Keratinocyte (primary cell): ENCODE measurements at regions not wholly inside any gene's neighbourhood (a gene's known extent, or its start where the extent isn't known, plus 50 kb on each side); places are given as distances from the start of the nearest gene placed in this dataset.
A peak's percentile ranks its signal among the peaks of the same experiment; 100 is the strongest.

ENCODE experiments used
- DNase-seq: peaks from one replicate; pipeline ENCODE4 v3.0.0-alpha.2; 2011; ENCODE audit warnings: low read depth, missing footprints, low spot score
- FAIRE-seq: peaks from 2 replicates; lab custom pipeline; 2011; peaks lifted over from hg19 to GRCh38; lab: Jason Lieb, UNC
- H2AFZ ChIP-seq: 2 replicates; pipeline ENCODE4 v1.6.0; 2012; ENCODE audit warnings: low read length, control low read depth, inconsistent platforms; ENCODE audit not compliant: control insufficient read depth
- H3K27ac ChIP-seq: 2 replicates; pipeline ENCODE4 v1.5.1; 2011; ENCODE audit warnings: low read length; ENCODE audit not compliant: control insufficient read depth, insufficient read depth
- H3K27me3 ChIP-seq: 3 replicates; pipeline ENCODE4 v1.6.0; 2011; ENCODE audit warnings: low read length; ENCODE audit not compliant: control insufficient read depth, insufficient read depth; ENCODE audit errors: extremely low read depth
- H3K36me3 ChIP-seq, 2 experiments: 2 replicates in 1 of 2; 3 replicates in 1 of 2; pipeline ENCODE4 v1.5.1; 2011; ENCODE audit warnings: low read length in 2 of 2, mild to moderate bottlenecking in 1 of 2; ENCODE audit not compliant: control insufficient read depth in 2 of 2, insufficient read depth in 2 of 2; ENCODE audit errors: extremely low read depth in 1 of 2
- H3K4me1 ChIP-seq: 3 replicates; pipeline ENCODE4 v1.5.1; 2011; ENCODE audit warnings: low read length; ENCODE audit not compliant: control insufficient read depth, insufficient read depth; ENCODE audit errors: extremely low read depth
- H3K4me2 ChIP-seq: 3 replicates; pipeline ENCODE4 v1.6.0; 2011; ENCODE audit warnings: low read depth, low read length; ENCODE audit not compliant: control insufficient read depth, insufficient read depth; ENCODE audit errors: extremely low read depth
- H3K4me3 ChIP-seq, 3 experiments: fragments of 200-600 bp in 1 of 3; sonication (generic) in 1 of 3; 2 replicates in 2 of 3; 3 replicates in 1 of 3; pipeline ENCODE4 v1.5.1; 2011 to 2016; ENCODE audit warnings: low read length in 3 of 3, mild to moderate bottlenecking in 3 of 3, control low read depth in 2 of 3, inconsistent platforms in 1 of 3, low read depth in 1 of 3, mixed read lengths in 1 of 3, mixed run types in 1 of 3, moderate library complexity in 1 of 3; ENCODE audit not compliant: control insufficient read depth in 2 of 3, insufficient read depth in 2 of 3; ENCODE audit errors: extremely low read depth in 1 of 3
- H3K79me2 ChIP-seq: 2 replicates; pipeline ENCODE4 v1.6.0; 2012; ENCODE audit warnings: low read length; ENCODE audit not compliant: control insufficient read depth, insufficient read depth
- H3K9ac ChIP-seq: 3 replicates; pipeline ENCODE4 v1.6.0; 2011; ENCODE audit warnings: low read length; ENCODE audit not compliant: control insufficient read depth, insufficient read depth; ENCODE audit errors: extremely low read depth
- H3K9me1 ChIP-seq: 3 replicates; pipeline ENCODE4 v1.6.0; 2011; ENCODE audit warnings: low read length; ENCODE audit not compliant: control insufficient read depth, insufficient read depth; ENCODE audit errors: extremely low read depth
- H3K9me3 ChIP-seq: 2 replicates; pipeline ENCODE4 v1.5.1; 2012; ENCODE audit warnings: low read depth, low read length; ENCODE audit not compliant: control insufficient read depth
- H4K20me1 ChIP-seq: 3 replicates; pipeline ENCODE4 v1.6.0; 2011; ENCODE audit warnings: low read length; ENCODE audit not compliant: control insufficient read depth, insufficient read depth; ENCODE audit errors: extremely low read depth
- CTCF ChIP-seq, 3 experiments: IDR thresholded peaks in 1 of 3; conservative IDR thresholded peaks in 1 of 3; optimal IDR thresholded peaks in 1 of 3; 2 replicates in 2 of 3; 3 replicates in 1 of 3; pipeline versions ENCODE3 to v1.5.1; 2011; ENCODE audit warnings: low read length in 3 of 3, mild to moderate bottlenecking in 3 of 3, moderate library complexity in 2 of 3, control low read depth in 1 of 3, inconsistent platforms in 1 of 3; ENCODE audit not compliant: insufficient read depth in 2 of 3; ENCODE audit errors: extremely low read depth in 1 of 3
- EZH2 ChIP-seq: IDR thresholded peaks from one replicate; pipeline ENCODE4 v1.6.1; 2012; ENCODE audit warnings: inconsistent platforms, mild to moderate bottlenecking, low read length, moderate library complexity
- dilution Hi-C: fragments of 300-500 bp; cut with MboI; formaldehyde crosslinking; loops from one replicate; pipeline ENCODE4 v1.7.0; 2020; ENCODE audit warnings: low sequenced_read_pairs; ENCODE audit not compliant: extremely low pct_ligation_motif_present

- H3K9ac ChIP-seq, result no peak overlapping the region
- H3K4me2 ChIP-seq, result no peak overlapping the region
- no peak overlapping the region for H3K4me3 ChIP-seq
- no peaks in the 10 kb centered on the region for H3K79me2 ChIP-seq
- no peak overlapping the region for H3K27ac ChIP-seq
- dilution Hi-C loops, result no loop called here
- H2AFZ ChIP-seq, result no peak overlapping the region
- no peaks in the 10 kb centered on the region for H3K36me3 ChIP-seq
- DNase-seq (no peak), FAIRE-seq (no peak)
- H3K9me3 ChIP-seq, result peaks cover 2% of the 10 kb centered on the region
- no peaks in the 10 kb centered on the region for H4K20me1 ChIP-seq
- TF ChIP-seq EZH2 (no peak), CTCF (optimal IDR thresholded peaks at IDR 0.05 in 1 of 3, IDR thresholded peaks at IDR 0.05 in 1 of 3, conservative IDR thresholded peaks at IDR 0.05 in 1 of 3; ENCODE audit: extremely low read depth in 1 of 3, insufficient read depth in 2 of 3, low read length in 3 of 3) (no peak)
- no peaks in the 10 kb centered on the region for H3K27me3 ChIP-seq
- H3K4me1 ChIP-seq, result no peaks in the 10 kb centered on the region
- no peaks in the 10 kb centered on the region for H3K9me1 ChIP-seq
These were observed 116.3 kb upstream of the DAZL start for GRCh38 chr3:16721494-16721893.

GRCh38 chr3:16723978-16724377 is 118.8 kb upstream of the DAZL start:
- Histone ChIP-seq H3K9me1 (no peaks in the 10 kb centered on the region), H3K9me3 (peaks cover 2% of the 10 kb centered on the region), H3K27me3 (no peaks in the 10 kb centered on the region), H3K4me1 (peaks cover 9% of the 10 kb centered on the region), H3K9ac (no peak overlapping the region), H4K20me1 (no peaks in the 10 kb centered on the region), H3K27ac (no peak overlapping the region), H3K4me2 (no peak overlapping the region), H3K4me3 (no peak overlapping the region), H3K79me2 (no peaks in the 10 kb centered on the region), H3K36me3 (no peaks in the 10 kb centered on the region), H2AFZ (no peak overlapping the region)
- DNase-seq (no peak), FAIRE-seq (no peak)
- dilution Hi-C loops, result no loop called here
- TF ChIP-seq CTCF (optimal IDR thresholded peaks at IDR 0.05 in 1 of 3, IDR thresholded peaks at IDR 0.05 in 1 of 3, conservative IDR thresholded peaks at IDR 0.05 in 1 of 3; ENCODE audit: extremely low read depth in 1 of 3, insufficient read depth in 2 of 3, low read length in 3 of 3), result peak in 2 of 3 experiments; percentile 19 to 41
- TF ChIP-seq EZH2, result no peak
